CD14-positive monocyte (primary cell): ENCODE measurements at regions not wholly inside any gene's neighbourhood (a gene's known extent, or its start where the extent isn't known, plus 50 kb on each side); places are given as distances from the start of the nearest gene placed in this dataset.

ENCODE experiments used
- DNase-seq, 3 donors: peaks; one replicate each; pipeline ENCODE4 v3.0.0-alpha.2; 2011 to 2022
- H2AFZ ChIP-seq: 2 replicates; pipeline ENCODE4 v1.6.0; 2012; ENCODE audit warnings: mild to moderate bottlenecking, low read depth, low read length, inconsistent platforms; ENCODE audit not compliant: insufficient read depth, poor library complexity, severe bottlenecking
- H3K27ac ChIP-seq, 2 donors: 1 replicate in 1 of 2; 2 replicates in 1 of 2; pipeline ENCODE4 v1.5.1; 2012 to 2013; ENCODE audit warnings: low read length in 2 of 2, control low read depth in 1 of 2, inconsistent platforms in 1 of 2, low read depth in 1 of 2, mild to moderate bottlenecking in 1 of 2
- H3K27me3 ChIP-seq, 2 donors: one replicate each; pipeline versions ENCODE4 v1.6.0 to v1.6.1; 2011 to 2013; ENCODE audit warnings: low read length in 2 of 2; ENCODE audit not compliant: control insufficient read depth in 2 of 2, insufficient read depth in 2 of 2
- H3K36me3 ChIP-seq, 2 donors: replicated peaks in 1 of 2; 1 replicate in 1 of 2; 2 replicates in 1 of 2; pipeline versions ENCODE4 v1.5.1 to v1.6.1; 2012 to 2013; ENCODE audit warnings: low read length in 2 of 2, control low read depth in 1 of 2, inconsistent platforms in 1 of 2, mild to moderate bottlenecking in 1 of 2; ENCODE audit not compliant: insufficient read depth in 2 of 2, control insufficient read depth in 1 of 2
- H3K4me1 ChIP-seq, 2 donors: 1 replicate in 1 of 2; 2 replicates in 1 of 2; pipeline versions ENCODE4 v1.5.1 to v1.6.1; 2012 to 2013; ENCODE audit warnings: low read length in 2 of 2, control low read depth in 1 of 2, inconsistent platforms in 1 of 2, mild to moderate bottlenecking in 1 of 2, moderate library complexity in 1 of 2; ENCODE audit not compliant: insufficient read depth in 2 of 2, control insufficient read depth in 1 of 2
- H3K4me2 ChIP-seq: replicated peaks from 2 replicates; pipeline ENCODE3; 2012; ENCODE audit warnings: low read length, moderate library complexity, mild to moderate bottlenecking; ENCODE audit not compliant: poor library complexity, severe bottlenecking; ENCODE audit errors: extremely low read depth
- H3K4me3 ChIP-seq, 3 experiments: fragments of 200-600 bp in 1 of 3; sonication (generic) in 1 of 3; replicated peaks in 1 of 3; 1 replicate in 2 of 3; 2 replicates in 1 of 3; pipeline ENCODE4 v1.5.1; 2011 to 2013; ENCODE audit warnings: low read length in 3 of 3, mild to moderate bottlenecking in 3 of 3, control low read depth in 2 of 3, low read depth in 2 of 3, inconsistent platforms in 1 of 3, moderate library complexity in 1 of 3
- H3K79me2 ChIP-seq: 2 replicates; pipeline ENCODE4 v1.6.0; 2012; ENCODE audit warnings: mild to moderate bottlenecking, control low read depth, inconsistent platforms, low read length, moderate library complexity; ENCODE audit not compliant: insufficient read depth
- H3K9ac ChIP-seq: 2 replicates; pipeline ENCODE4 v1.6.0; 2017; ENCODE audit warnings: low read length, mild to moderate bottlenecking; ENCODE audit not compliant: insufficient read depth, poor library complexity, severe bottlenecking
- H3K9me3 ChIP-seq, 2 donors: replicated peaks in 1 of 2; 1 replicate in 1 of 2; 2 replicates in 1 of 2; pipeline versions ENCODE4 v1.5.1 to v1.6.1; 2012 to 2013; ENCODE audit warnings: low read length in 2 of 2, control low read depth in 1 of 2; ENCODE audit not compliant: control insufficient read depth in 1 of 2, insufficient read depth in 1 of 2
- H4K20me1 ChIP-seq: 2 replicates; pipeline ENCODE4 v1.6.0; 2012; ENCODE audit warnings: mild to moderate bottlenecking, low read length, control low read depth, moderate library complexity; ENCODE audit not compliant: insufficient read depth
- H3K27ac Mint-ChIP-seq, 7 donors: one replicate each; pipeline ENCODE4 v1.8.0; 2020; ENCODE audit warnings: mild to moderate bottlenecking in 7 of 7, mixed read lengths in 7 of 7, moderate library complexity in 6 of 7, inconsistent platforms in 2 of 7
- H3K27me3 Mint-ChIP-seq, 3 donors: one replicate each; pipeline ENCODE4 v1.8.0; 2021 to 2022; ENCODE audit warnings: low read depth in 3 of 3, mild to moderate bottlenecking in 3 of 3, mixed read lengths in 3 of 3, moderate library complexity in 3 of 3, inconsistent platforms in 1 of 3
- H3K36me3 Mint-ChIP-seq, 2 donors: one replicate each; pipeline ENCODE4 v1.8.0; 2020; ENCODE audit warnings: mixed read lengths in 2 of 2, inconsistent platforms in 1 of 2, mild to moderate bottlenecking in 1 of 2
- H3K4me1 Mint-ChIP-seq: one replicate; pipeline ENCODE4 v1.8.0; 2020; ENCODE audit warnings: mild to moderate bottlenecking, mixed read lengths
- H3K4me3 Mint-ChIP-seq, 2 donors: one replicate each; pipeline ENCODE4 v1.8.0; 2020; ENCODE audit warnings: mild to moderate bottlenecking in 2 of 2, mixed read lengths in 2 of 2, moderate library complexity in 1 of 2
- H3K9me3 Mint-ChIP-seq, 7 donors: one replicate each; pipeline ENCODE4 v1.8.0; 2020 to 2022; ENCODE audit warnings: mixed read lengths in 7 of 7, mild to moderate bottlenecking in 6 of 7, moderate library complexity in 6 of 7, inconsistent platforms in 2 of 7
- CTCF ChIP-seq: fragments of 200-600 bp; IDR thresholded peaks from one replicate; pipeline ENCODE4 v1.8.0; 2022; ENCODE audit warnings: antibody characterized with exemption, mild to moderate bottlenecking
- WGBS: methylation state at CpG from one replicate; pipeline ENCODE4 v1.1.5; 2013; ENCODE audit warnings: missing lambda C conversion rate; ENCODE audit not compliant: insufficient coverage; 5-methylcytosine and 5-hydroxymethylcytosine counted together
- intact Hi-C, 2 donors: fragments of 100-400 bp; cut with micrococcal nuclease; formaldehyde crosslinking; loops; one replicate each; pipeline versions ENCODE4 v1.15.0 to v1.15.1; 2023

GRCh38 chr1:143699731-143700130 lies 272.1 kb downstream of the FAM72C start:
- Histone ChIP-seq H2AFZ (peak overlapping the region; percentile 46), H3K4me2 (peak overlapping the region; percentile 60), H3K4me1 (peaks cover 14 to 18% of the 10 kb centered on the region in 2 donors), H3K36me3 (no peaks in the 10 kb centered on the region), H3K27me3 (peaks cover 53 to 59% of the 10 kb centered on the region in 2 donors), H3K9ac (no peak overlapping the region), H3K27ac (no peak overlapping the region), H3K9me3 (peaks cover 24 to 50% of the 10 kb centered on the region in 2 donors), H3K4me3 (peak overlapping the region in 1 of 3 experiments; percentile 63), H3K79me2 (no peaks in the 10 kb centered on the region), H4K20me1 (no peaks in the 10 kb centered on the region)
- intact Hi-C loops: no loop called here
- no peak for DNase-seq
- Mint-ChIP-seq H3K27me3 (peaks cover 69 to 76% (median 76%) of the 10 kb centered on the region in 3 donors), H3K36me3 (peaks cover 4 to 8% of the 10 kb centered on the region in 2 donors), H3K4me3 (peak overlapping the region; percentile 70 to 88), H3K27ac (no peak overlapping the region), H3K4me1 (peaks cover 22% of the 10 kb centered on the region), H3K9me3 (peaks cover 9 to 32% (median 20%) of the 10 kb centered on the region in 7 donors)
- 4% methylated on average over 11 of the region's 20 CpGs for WGBS
- TF ChIP-seq CTCF: no peak

- Histone ChIP-seq H4K20me1 (no peaks in the 10 kb centered on the region), H3K4me3 (peak overlapping the region in 1 of 3 experiments; percentile 63), H3K27ac (no peak overlapping the region), H3K36me3 (no peaks in the 10 kb centered on the region), H2AFZ (peak overlapping the region; percentile 29), H3K79me2 (no peaks in the 10 kb centered on the region), H3K9me3 (peaks cover 24 to 51% of the 10 kb centered on the region in 2 donors), H3K27me3 (peaks cover 58 to 65% of the 10 kb centered on the region in 2 donors), H3K9ac (no peak overlapping the region), H3K4me2 (peak overlapping the region; percentile 60), H3K4me1 (peaks cover 14 to 18% of the 10 kb centered on the region in 2 donors)
- Mint-ChIP-seq H3K27me3 (peaks cover 72 to 77% (median 76%) of the 10 kb centered on the region in 3 donors), H3K27ac (no peak overlapping the region), H3K36me3 (peaks cover 4 to 8% of the 10 kb centered on the region in 2 donors), H3K9me3 (peaks cover 9 to 33% (median 20%) of the 10 kb centered on the region in 7 donors), H3K4me3 (peak overlapping the region; percentile 70 to 88), H3K4me1 (peaks cover 22% of the 10 kb centered on the region)
- no peak for TF ChIP-seq CTCF
- 4% methylated on average over 17 of the region's 17 CpGs for WGBS
- DNase-seq: peak; percentile 43 to 55 (median 49)
- intact Hi-C loops: no loop called here
Observed at GRCh38 chr1:143699115-143699514, 272.7 kb downstream of the FAM72C start.
